Astrocyte (in vitro differentiated cells and primary cell): ENCODE measurements at regions not wholly inside any gene's neighbourhood (a gene's known extent, or its start where the extent isn't known, plus 50 kb on each side); places are given as distances from the start of the nearest gene placed in this dataset.

Source experiments
- DNase-seq: peaks from one replicate; pipeline ENCODE4 v3.0.0-alpha.2; 2010; ENCODE audit warnings: low read depth
- FAIRE-seq: peaks from 2 replicates; lab custom pipeline; 2011; peaks lifted over from hg19 to GRCh38; lab: Jason Lieb, UNC
- H2AFZ ChIP-seq: 2 replicates; pipeline ENCODE4 v1.6.0; 2012; ENCODE audit warnings: low read depth, low read length, inconsistent platforms
- H3K27ac ChIP-seq: 2 replicates; pipeline ENCODE4 v1.5.1; 2011; ENCODE audit warnings: low read depth, low read length, inconsistent platforms
- H3K27me3 ChIP-seq: 2 replicates; pipeline ENCODE4 v1.6.0; 2011; ENCODE audit warnings: low read length, inconsistent platforms; ENCODE audit not compliant: insufficient read depth
- H3K36me3 ChIP-seq: 2 replicates; pipeline ENCODE4 v1.5.1; 2011; ENCODE audit warnings: low read length, inconsistent platforms; ENCODE audit not compliant: insufficient read depth
- H3K4me1 ChIP-seq: 2 replicates; pipeline ENCODE4 v1.5.1; 2011; ENCODE audit warnings: low read length, inconsistent platforms; ENCODE audit not compliant: insufficient read depth
- H3K4me2 ChIP-seq: 2 replicates; pipeline ENCODE4 v1.6.0; 2012; ENCODE audit warnings: low read length, inconsistent platforms
- H3K4me3 ChIP-seq: 2 replicates; pipeline ENCODE4 v1.5.1; 2011; ENCODE audit warnings: low read depth, mild to moderate bottlenecking, low read length, inconsistent platforms; ENCODE audit not compliant: insufficient read depth
- H3K79me2 ChIP-seq: 2 replicates; pipeline ENCODE4 v1.6.0; 2012; ENCODE audit warnings: mild to moderate bottlenecking, low read length, inconsistent platforms; ENCODE audit not compliant: insufficient read depth
- H3K9ac ChIP-seq: 2 replicates; pipeline ENCODE4 v1.6.0; 2012; ENCODE audit warnings: mild to moderate bottlenecking, low read length, inconsistent platforms
- H3K9me3 ChIP-seq: 2 replicates; pipeline ENCODE4 v1.5.1; 2012; ENCODE audit warnings: low read depth, mild to moderate bottlenecking, low read length, inconsistent platforms; ENCODE audit not compliant: insufficient read depth
- H4K20me1 ChIP-seq: 2 replicates; pipeline ENCODE4 v1.6.0; 2012; ENCODE audit warnings: low read length, inconsistent platforms; ENCODE audit not compliant: insufficient read depth
- H3K27ac Mint-ChIP-seq: one replicate; pipeline ENCODE4 v1.8.0; 2021; ENCODE audit warnings: mild to moderate bottlenecking, mixed read lengths; ENCODE audit not compliant: unreplicated experiment
- H3K27me3 Mint-ChIP-seq: one replicate; pipeline ENCODE4 v1.8.0; 2021; ENCODE audit warnings: low read depth, mixed read lengths; ENCODE audit not compliant: unreplicated experiment
- H3K36me3 Mint-ChIP-seq: one replicate; pipeline ENCODE4 v1.8.0; 2021; ENCODE audit warnings: low read depth, mixed read lengths; ENCODE audit not compliant: unreplicated experiment
- H3K4me1 Mint-ChIP-seq: one replicate; pipeline ENCODE4 v1.8.0; 2021; ENCODE audit warnings: low read depth, mixed read lengths; ENCODE audit not compliant: unreplicated experiment
- H3K4me3 Mint-ChIP-seq: one replicate; pipeline ENCODE4 v1.8.0; 2021; ENCODE audit warnings: mild to moderate bottlenecking, moderate library complexity, mixed read lengths; ENCODE audit not compliant: unreplicated experiment
- H3K9me3 Mint-ChIP-seq: one replicate; pipeline ENCODE4 v1.8.0; 2021; ENCODE audit warnings: mild to moderate bottlenecking, mixed read lengths; ENCODE audit not compliant: unreplicated experiment
- CTCF ChIP-seq: IDR thresholded peaks from 2 replicates; pipeline ENCODE4 v1.5.1; 2011; ENCODE audit warnings: low read depth, mild to moderate bottlenecking, inconsistent platforms, low read length, moderate library complexity; ENCODE audit not compliant: insufficient read depth
- EZH2 ChIP-seq: IDR thresholded peaks from 2 replicates; pipeline ENCODE4 v1.6.1; 2012; ENCODE audit warnings: mild to moderate bottlenecking, low read length, inconsistent platforms; ENCODE audit not compliant: insufficient read depth

- Histone ChIP-seq H3K27me3 (no peaks in the 10 kb centered on the region), H3K9me3 (no peaks in the 10 kb centered on the region), H3K36me3 (no peaks in the 10 kb centered on the region), H3K9ac (no peak overlapping the region), H3K4me1 (peaks cover 3% of the 10 kb centered on the region), H3K79me2 (peaks cover 12% of the 10 kb centered on the region), H2AFZ (no peak overlapping the region), H3K4me2 (no peak overlapping the region), H3K4me3 (no peak overlapping the region), H4K20me1 (no peaks in the 10 kb centered on the region), H3K27ac (no peak overlapping the region)
- DNase-seq (no peak), FAIRE-seq (no peak)
- Mint-ChIP-seq H3K27ac (no peak overlapping the region), H3K36me3 (peaks cover 3% of the 10 kb centered on the region), H3K4me3 (no peak overlapping the region), H3K27me3 (no peaks in the 10 kb centered on the region), H3K9me3 (no peaks in the 10 kb centered on the region), H3K4me1 (peaks cover 1% of the 10 kb centered on the region)
- TF ChIP-seq CTCF (no peak), EZH2 (no peak)
These were observed 293.9 kb upstream of the HSFY2 start for GRCh38 chrY:19067435-19067834.

- H3K27me3 Mint-ChIP-seq, result no peaks in the 10 kb centered on the region
- no peaks in the 10 kb centered on the region for H4K20me1 ChIP-seq
- H3K27me3 ChIP-seq, result no peaks in the 10 kb centered on the region
- peaks cover 3% of the 10 kb centered on the region for H3K36me3 Mint-ChIP-seq
- H3K4me3 ChIP-seq, result no peak overlapping the region
- H3K9me3 Mint-ChIP-seq, result no peaks in the 10 kb centered on the region
- TF ChIP-seq EZH2, result no peak
- TF ChIP-seq CTCF, result no peak
- no peak overlapping the region for H2AFZ ChIP-seq
- no peak overlapping the region for H3K9ac ChIP-seq
- no peak overlapping the region for H3K4me2 ChIP-seq
- H3K27ac ChIP-seq, result no peak overlapping the region
- no peak overlapping the region for H3K4me3 Mint-ChIP-seq
- FAIRE-seq (no peak), DNase-seq (no peak)
- peaks cover 1% of the 10 kb centered on the region for H3K4me1 Mint-ChIP-seq
- no peaks in the 10 kb centered on the region for H3K9me3 ChIP-seq
- no peak overlapping the region for H3K27ac Mint-ChIP-seq
- H3K4me1 ChIP-seq, result peaks cover 3% of the 10 kb centered on the region
- no peaks in the 10 kb centered on the region for H3K36me3 ChIP-seq
- peaks cover 8% of the 10 kb centered on the region for H3K79me2 ChIP-seq
These were observed 293.1 kb upstream of the HSFY2 start for GRCh38 chrY:19066447-19067190.

GRCh38 chrY:19065119-19065518 is 291.6 kb upstream of the HSFY2 start:
- Mint-ChIP-seq H3K4me1 (peaks cover 1% of the 10 kb centered on the region), H3K27me3 (no peaks in the 10 kb centered on the region), H3K36me3 (peaks cover 3% of the 10 kb centered on the region), H3K9me3 (no peaks in the 10 kb centered on the region), H3K27ac (no peak overlapping the region), H3K4me3 (no peak overlapping the region)
- Histone ChIP-seq H3K27me3 (no peaks in the 10 kb centered on the region), H3K27ac (no peak overlapping the region), H3K9me3 (no peaks in the 10 kb centered on the region), H4K20me1 (no peaks in the 10 kb centered on the region), H3K4me3 (no peak overlapping the region), H3K79me2 (peaks cover 5% of the 10 kb centered on the region), H3K36me3 (no peaks in the 10 kb centered on the region), H3K9ac (no peak overlapping the region), H2AFZ (no peak overlapping the region), H3K4me1 (peaks cover 3% of the 10 kb centered on the region), H3K4me2 (no peak overlapping the region)
- TF ChIP-seq EZH2 (no peak), CTCF (no peak)
- DNase-seq (no peak), FAIRE-seq (no peak)
